ENCODE measurements at regions not wholly inside any gene's neighbourhood (a gene's known extent, or its start where the extent isn't known, plus 50 kb on each side); places are given as distances from the start of the nearest gene placed in this dataset.

DNA sequence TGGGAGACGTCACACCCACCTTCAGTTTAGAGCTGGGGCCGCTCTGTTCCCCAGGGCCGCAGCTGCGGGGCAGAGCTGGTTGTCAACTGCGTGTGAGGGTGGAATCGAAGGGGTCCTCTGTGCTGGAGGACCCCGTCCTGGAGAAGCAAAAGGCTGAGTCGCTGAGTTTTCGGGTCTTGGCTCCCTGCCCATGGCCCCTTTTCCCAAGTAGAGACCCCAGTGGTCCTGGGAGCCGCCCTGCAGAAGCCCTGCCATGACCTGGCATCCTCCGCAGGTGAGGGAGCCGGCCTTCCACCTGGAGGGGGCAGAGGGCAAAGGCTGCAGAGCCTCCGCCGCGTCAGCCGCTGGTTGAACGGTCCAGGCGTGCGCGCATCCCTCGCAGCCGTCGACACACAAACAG is 90.4 kb upstream of the COL5A1 start:
- Mint-ChIP-seq H3K9me3 (no peaks in the 10 kb centered on the region), H3K27ac (peak overlapping the region; percentile 98), H3K27me3 (ENCODE audit: low read depth) (no peaks in the 10 kb centered on the region), H3K36me3 (no peaks in the 10 kb centered on the region), H3K4me1 (peaks cover 61% of the 10 kb centered on the region), H3K4me3 (no peak overlapping the region)
- no peak for TF ChIP-seq CTCF (IDR thresholded peaks at IDR 0.05; ENCODE audit: unreplicated experiment)
- DNase-seq (ENCODE audit: low spot score in 2 of 2, unreplicated experiment in 2 of 2): no peak

GRCh38 chr9:134551644-134552348 is 89.8 kb upstream of the COL5A1 start:
- peak overlapping the region; percentile 24 for H3K4me3 Mint-ChIP-seq
- no peaks in the 10 kb centered on the region for H3K36me3 Mint-ChIP-seq
- peak overlapping the region; percentile 98 for H3K27ac Mint-ChIP-seq
- no peaks in the 10 kb centered on the region for H3K27me3 Mint-ChIP-seq (ENCODE audit: low read depth)
- H3K4me1 Mint-ChIP-seq: peaks cover 57% of the 10 kb centered on the region
- no peaks in the 10 kb centered on the region for H3K9me3 Mint-ChIP-seq
- DNase-seq (ENCODE audit: low spot score in 2 of 2, unreplicated experiment in 2 of 2): peak in 1 of 2 experiments; percentile 64
- TF ChIP-seq CTCF (IDR thresholded peaks at IDR 0.05; ENCODE audit: unreplicated experiment): no peak

DNA sequence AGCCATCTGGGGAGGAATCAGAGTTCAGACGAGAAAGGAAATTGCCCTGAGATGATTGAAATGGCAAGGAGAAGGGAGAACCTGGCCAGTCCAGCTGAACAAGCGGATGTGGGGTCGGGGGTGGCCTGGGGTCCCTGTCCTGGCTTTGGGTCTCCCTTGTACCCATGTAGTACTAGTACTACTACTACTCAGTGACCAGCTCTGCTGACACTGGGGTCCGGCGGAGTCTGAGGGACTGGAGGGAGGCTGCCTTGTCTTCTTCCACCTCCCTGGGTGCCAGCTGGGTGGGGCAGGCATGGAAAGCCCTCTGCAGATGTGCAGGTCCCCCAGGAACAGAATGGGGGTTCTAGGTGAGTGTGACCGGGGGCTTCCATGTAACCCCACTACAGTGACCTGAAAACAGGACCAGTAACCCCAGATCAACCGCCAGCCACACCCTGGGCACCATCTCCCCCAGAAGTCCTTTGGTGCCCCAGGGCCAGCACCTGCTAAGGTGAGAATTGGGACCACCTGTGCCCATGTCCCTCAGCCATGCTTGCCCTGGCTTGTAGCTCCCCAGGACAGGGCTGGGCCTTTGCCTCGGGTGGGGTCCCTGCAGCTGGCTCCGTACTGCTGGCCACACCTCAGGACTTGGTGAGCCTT is 89.1 kb upstream of the COL5A1 start:
- TF ChIP-seq CTCF (IDR thresholded peaks at IDR 0.05; ENCODE audit: unreplicated experiment): no peak
- H3K9me3 Mint-ChIP-seq: no peaks in the 10 kb centered on the region
- H3K36me3 Mint-ChIP-seq: no peaks in the 10 kb centered on the region
- DNase-seq (ENCODE audit: low spot score in 2 of 2, unreplicated experiment in 2 of 2): no peak
- H3K4me3 Mint-ChIP-seq: peak overlapping the region; percentile 24
- H3K27me3 Mint-ChIP-seq (ENCODE audit: low read depth): no peaks in the 10 kb centered on the region
- H3K27ac Mint-ChIP-seq: peak overlapping the region; percentile 98
- peaks cover 53% of the 10 kb centered on the region for H3K4me1 Mint-ChIP-seq

DNA sequence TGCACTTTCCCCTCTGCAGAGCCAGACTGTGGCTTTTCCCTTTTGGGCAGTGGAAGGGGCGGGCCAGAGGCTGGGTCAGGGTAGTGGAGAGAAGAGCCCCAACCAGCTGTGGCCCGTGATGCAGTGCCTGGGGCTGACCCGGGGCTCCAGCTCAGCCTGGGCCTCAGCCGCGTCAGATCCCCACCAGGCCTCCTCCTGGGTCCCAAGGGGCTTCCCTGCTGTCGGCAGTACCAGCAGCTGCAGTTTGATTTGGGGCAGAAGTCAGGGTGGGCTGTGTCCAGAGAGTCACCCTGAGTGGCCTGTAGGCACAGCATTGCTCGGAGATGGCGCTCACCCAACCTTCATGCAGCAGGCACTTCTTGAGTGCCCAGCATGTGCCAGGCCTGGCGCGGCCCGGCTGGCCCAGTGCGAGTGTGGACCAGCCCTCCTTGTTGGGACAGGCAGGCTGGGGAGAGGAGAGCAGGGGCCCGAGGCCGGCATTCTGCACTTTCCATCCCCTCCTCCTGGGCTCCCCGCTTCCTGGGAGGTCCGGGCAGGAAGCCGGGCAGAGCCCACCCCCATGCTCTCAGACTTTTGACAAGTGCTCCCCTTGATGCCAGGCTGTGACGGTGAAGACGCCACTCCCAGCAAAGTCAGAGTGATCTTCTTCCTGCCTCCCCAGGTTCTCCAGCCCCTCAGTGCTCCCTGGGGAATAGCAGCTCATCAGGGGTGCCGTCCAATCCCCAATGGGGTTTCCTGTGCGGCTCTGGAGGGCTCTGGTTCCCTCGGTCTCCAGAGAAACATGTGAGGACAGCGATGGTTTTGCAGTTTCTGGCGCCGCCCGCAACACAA is 88.3 kb upstream of the COL5A1 start:
- no peak overlapping the region for H3K4me3 Mint-ChIP-seq
- no peaks in the 10 kb centered on the region for H3K36me3 Mint-ChIP-seq
- no peaks in the 10 kb centered on the region for H3K27me3 Mint-ChIP-seq (ENCODE audit: low read depth)
- no peak for DNase-seq (ENCODE audit: low spot score in 2 of 2, unreplicated experiment in 2 of 2)
- peaks cover 45% of the 10 kb centered on the region for H3K4me1 Mint-ChIP-seq
- no peak for TF ChIP-seq CTCF (IDR thresholded peaks at IDR 0.05; ENCODE audit: unreplicated experiment)
- H3K9me3 Mint-ChIP-seq: no peaks in the 10 kb centered on the region
- H3K27ac Mint-ChIP-seq: peak overlapping the region; percentile 72

DNA sequence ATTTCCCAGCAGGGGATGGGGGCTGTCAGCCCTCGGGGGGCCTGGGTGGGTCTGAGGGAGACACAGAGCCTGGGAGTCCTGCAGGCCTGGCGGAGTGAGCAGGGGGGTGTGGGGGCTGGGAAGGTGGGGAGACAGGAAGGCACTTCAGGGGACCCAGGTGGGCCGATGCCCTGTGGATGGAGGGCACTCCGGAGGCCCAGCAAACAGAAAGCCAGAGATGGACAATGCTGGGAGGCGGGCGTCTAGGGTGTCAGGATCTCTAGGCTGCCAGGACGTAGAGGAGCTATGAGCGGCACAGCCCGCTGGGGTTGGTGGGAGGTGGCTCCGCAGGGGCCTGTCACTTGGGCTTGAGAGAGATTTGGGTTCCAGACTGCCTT is 87.6 kb upstream of the COL5A1 start:
- no peak for DNase-seq (ENCODE audit: low spot score in 2 of 2, unreplicated experiment in 2 of 2)
- no peak overlapping the region for H3K4me3 Mint-ChIP-seq
- peaks cover 44% of the 10 kb centered on the region for H3K4me1 Mint-ChIP-seq
- no peak for TF ChIP-seq CTCF (IDR thresholded peaks at IDR 0.05; ENCODE audit: unreplicated experiment)
- no peaks in the 10 kb centered on the region for H3K27me3 Mint-ChIP-seq (ENCODE audit: low read depth)
- no peaks in the 10 kb centered on the region for H3K36me3 Mint-ChIP-seq
- H3K9me3 Mint-ChIP-seq: no peaks in the 10 kb centered on the region
- no peak overlapping the region for H3K27ac Mint-ChIP-seq

Measured in mesothelial cell of epicardium (in vitro differentiated cells).